SK-N-SH (cell line): ENCODE measurements at regions not wholly inside any gene's neighbourhood (a gene's known extent, or its start where the extent isn't known, plus 50 kb on each side); places are given as distances from the start of the nearest gene placed in this dataset.

Experiments used
- CTCF ChIA-PET: fragments of 300-600, 350-600 bp; formaldehyde crosslinking; extraction: SDS; loops from one replicate; lab custom pipeline; 2021; lab: Yijun Ruan, JAX
- POLR2A ChIA-PET: fragments of 350-600 bp; sonication (Branson Sonifier 250); formaldehyde crosslinking; extraction: SDS; loops from one replicate; lab custom pipeline; 2020; ENCODE audit warnings: antibody characterized with exemption, inconsistent platforms; lab: Yijun Ruan, JAX
- DNase-seq: peaks from one replicate; pipeline ENCODE4 v3.0.0; 2012
- H2AFZ ChIP-seq: fragments of 200-600 bp; sonication (generic); 2 replicates; pipeline ENCODE4 v1.8.1; 2016; ENCODE audit warnings: antibody characterized with exemption, mild to moderate bottlenecking, low read depth
- H3F3A ChIP-seq: fragments of 200-600 bp; sonication (generic); replicated peaks from 2 replicates; pipeline ENCODE3; 2016; ENCODE audit warnings: antibody characterized with exemption, mild to moderate bottlenecking; ENCODE audit not compliant: insufficient read depth
- H3K27ac ChIP-seq, 2 experiments: fragments of 200-500 bp in 1 of 2; fragments of 200-600 bp in 1 of 2; sonication (Bioruptor generic) in 1 of 2; sonication (generic), shearing (Covaris generic) in 1 of 2; 2 replicates each; pipeline versions ENCODE4 v1.5.1 to v1.6.1; 2014 to 2016; ENCODE audit warnings: low read depth in 2 of 2, inconsistent platforms in 1 of 2, low read length in 1 of 2, mild to moderate bottlenecking in 1 of 2, mixed read lengths in 1 of 2
- H3K27me3 ChIP-seq: fragments of 200-600 bp; sonication (generic), shearing (Covaris generic); 2 replicates; pipeline ENCODE4 v1.6.1; 2016; ENCODE audit warnings: mixed run types; ENCODE audit not compliant: insufficient read depth
- H3K36me3 ChIP-seq, 2 experiments: fragments of 200-500 bp in 1 of 2; fragments of 200-600 bp in 1 of 2; sonication (Bioruptor generic) in 1 of 2; sonication (generic) in 1 of 2; replicated peaks in 1 of 2; 2 replicates each; pipeline versions ENCODE3 to v1.5.1; 2014 to 2016; ENCODE audit warnings: low read length in 1 of 2, mild to moderate bottlenecking in 1 of 2; ENCODE audit not compliant: insufficient read depth in 2 of 2, control insufficient read depth in 1 of 2
- H3K4me1 ChIP-seq, 2 experiments: fragments of 200-500 bp in 1 of 2; fragments of 200-600 bp in 1 of 2; sonication (Bioruptor generic) in 1 of 2; sonication (generic), shearing (Covaris generic) in 1 of 2; 2 replicates each; pipeline versions ENCODE4 v1.5.1 to v1.6.1; 2014 to 2016; ENCODE audit warnings: low read depth in 1 of 2, low read length in 1 of 2, mixed run types in 1 of 2; ENCODE audit not compliant: insufficient read depth in 2 of 2, control insufficient read depth in 1 of 2
- H3K4me2 ChIP-seq: fragments of 200-600 bp; sonication (generic), shearing (Covaris generic); 2 replicates; pipeline ENCODE4 v1.6.1; 2017; ENCODE audit warnings: mixed run types
- H3K4me3 ChIP-seq, 2 experiments: fragments of 200-500 bp in 1 of 2; fragments of 200-600 bp in 1 of 2; sonication (Bioruptor generic) in 1 of 2; sonication (generic), shearing (Covaris generic) in 1 of 2; 2 replicates each; pipeline versions ENCODE4 v1.5.1 to v1.8.1; 2014 to 2016; ENCODE audit warnings: low read depth in 2 of 2, inconsistent platforms in 1 of 2, low read length in 1 of 2, mild to moderate bottlenecking in 1 of 2, mixed read lengths in 1 of 2, moderate library complexity in 1 of 2
- H3K79me2 ChIP-seq: fragments of 200-600 bp; sonication (generic); 2 replicates; pipeline ENCODE4 v1.8.1; 2017; ENCODE audit warnings: mild to moderate bottlenecking; ENCODE audit not compliant: insufficient read depth
- H3K9ac ChIP-seq: fragments of 200-600 bp; sonication (generic); 2 replicates; pipeline ENCODE4 v1.6.1; 2017; ENCODE audit warnings: mixed run types
- H3K9me2 ChIP-seq: fragments of 200-600 bp; sonication (generic); 2 replicates; pipeline ENCODE4 v1.6.1; 2017; ENCODE audit warnings: mixed run types
- H3K9me3 ChIP-seq: fragments of 200-600 bp; sonication (generic); 2 replicates; pipeline ENCODE4 v1.6.1; 2017; ENCODE audit warnings: mixed run types, mild to moderate bottlenecking, moderate library complexity
- H4K20me1 ChIP-seq: fragments of 200-600 bp; sonication (generic); 2 replicates; pipeline ENCODE4 v1.6.1; 2017; ENCODE audit warnings: mild to moderate bottlenecking, mixed run types; ENCODE audit not compliant: insufficient read depth
- CHD2 ChIP-seq: fragments of 150-350 bp; IDR thresholded peaks from 2 replicates; pipeline ENCODE4 v1.6.1; 2018; ENCODE audit warnings: low read length; ENCODE audit not compliant: partially characterized antibody
- ELF1 ChIP-seq: IDR thresholded peaks from 2 replicates; pipeline ENCODE4 v1.4.0; 2012
- FOSL2 ChIP-seq: IDR thresholded peaks from 2 replicates; pipeline ENCODE4 v1.4.0; 2012; ENCODE audit warnings: low read depth, mild to moderate bottlenecking, moderate library complexity, borderline replicate concordance
- GATA2 ChIP-seq: sonication (generic); formaldehyde crosslinking; IDR thresholded peaks from 2 replicates; pipeline ENCODE4 v1.5.0; 2020; ENCODE audit warnings: mild to moderate bottlenecking, missing genetic modification reagents
- IRF3 ChIP-seq: fragments of 150-350 bp; IDR thresholded peaks from 2 replicates; pipeline ENCODE4 v1.6.1; 2016; ENCODE audit warnings: mild to moderate bottlenecking, low read depth, low read length
- JUND ChIP-seq: IDR thresholded peaks from 2 replicates; pipeline ENCODE4 v1.4.0; 2012
- MAX ChIP-seq: IDR thresholded peaks from 2 replicates; pipeline ENCODE4 v1.4.0; 2012; ENCODE audit warnings: low read depth
- NFIC ChIP-seq: IDR thresholded peaks from 2 replicates; pipeline ENCODE4 v1.4.0; 2012; ENCODE audit warnings: borderline replicate concordance
- NRF1 ChIP-seq: IDR thresholded peaks from 2 replicates; pipeline ENCODE4 v1.6.1; 2012; ENCODE audit warnings: low read depth, mild to moderate bottlenecking, low read length
- RCOR1 ChIP-seq: fragments of 150-350 bp; IDR thresholded peaks from 2 replicates; pipeline ENCODE4 v1.6.1; 2017; ENCODE audit warnings: antibody characterized with exemption, low read length
- RXRA ChIP-seq: IDR thresholded peaks from 2 replicates; pipeline ENCODE4 v1.4.0; 2012; ENCODE audit warnings: low read depth, mild to moderate bottlenecking, borderline replicate concordance
- USF1 ChIP-seq: IDR thresholded peaks from 2 replicates; pipeline ENCODE4 v1.4.0; 2012; ENCODE audit warnings: low read depth, borderline replicate concordance
- YY1 ChIP-seq: IDR thresholded peaks from 2 replicates; pipeline ENCODE4 v1.4.0; 2012; ENCODE audit warnings: low read depth, mild to moderate bottlenecking
- WGBS: methylation state at CpG from one replicate; pipeline ENCODE4 v1.1.6; 2017; ENCODE audit warnings: low lambda C conversion rate; 5-methylcytosine and 5-hydroxymethylcytosine counted together
- TF ChIP-seq, protein P1 (sequence below): fragments of 200-600 bp; sonication (generic); IDR thresholded peaks from 2 replicates; pipeline ENCODE4 v1.6.1; 2017; ENCODE audit warnings: antibody characterized with exemption, mild to moderate bottlenecking, moderate library complexity

- TF ChIP-seq IRF3 (no peak), USF1 (no peak)
These were observed 196.1 kb upstream of the PRKCQ start (continued) for GRCh38 chr10:6776170-6776569.

- H3F3A ChIP-seq, result no peaks in the 10 kb centered on the region
- no peak overlapping the region for H3K4me2 ChIP-seq
- WGBS, result 60% methylated on average over 3 of the region's 3 CpGs
- H3K9ac ChIP-seq, result no peak overlapping the region
- TF ChIP-seq RCOR1 (no peak), YY1 (no peak), NRF1 (no peak), RXRA (no peak), FOSL2 (no peak), GATA2 (CRISPR knock-in tag) (no peak)
- TF ChIP-seq, protein P1, sequence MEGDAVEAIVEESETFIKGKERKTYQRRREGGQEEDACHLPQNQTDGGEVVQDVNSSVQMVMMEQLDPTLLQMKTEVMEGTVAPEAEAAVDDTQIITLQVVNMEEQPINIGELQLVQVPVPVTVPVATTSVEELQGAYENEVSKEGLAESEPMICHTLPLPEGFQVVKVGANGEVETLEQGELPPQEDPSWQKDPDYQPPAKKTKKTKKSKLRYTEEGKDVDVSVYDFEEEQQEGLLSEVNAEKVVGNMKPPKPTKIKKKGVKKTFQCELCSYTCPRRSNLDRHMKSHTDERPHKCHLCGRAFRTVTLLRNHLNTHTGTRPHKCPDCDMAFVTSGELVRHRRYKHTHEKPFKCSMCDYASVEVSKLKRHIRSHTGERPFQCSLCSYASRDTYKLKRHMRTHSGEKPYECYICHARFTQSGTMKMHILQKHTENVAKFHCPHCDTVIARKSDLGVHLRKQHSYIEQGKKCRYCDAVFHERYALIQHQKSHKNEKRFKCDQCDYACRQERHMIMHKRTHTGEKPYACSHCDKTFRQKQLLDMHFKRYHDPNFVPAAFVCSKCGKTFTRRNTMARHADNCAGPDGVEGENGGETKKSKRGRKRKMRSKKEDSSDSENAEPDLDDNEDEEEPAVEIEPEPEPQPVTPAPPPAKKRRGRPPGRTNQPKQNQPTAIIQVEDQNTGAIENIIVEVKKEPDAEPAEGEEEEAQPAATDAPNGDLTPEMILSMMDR, result no peak
- no peak for DNase-seq
- H4K20me1 ChIP-seq, result no peaks in the 10 kb centered on the region
- H3K9me2 ChIP-seq, result no peaks in the 10 kb centered on the region
- H3K4me3 ChIP-seq, result no peak overlapping the region
- ChIA-PET CTCF (no interaction called here), POLR2A (no interaction called here)
- H3K27me3 ChIP-seq, result no peaks in the 10 kb centered on the region
- H3K79me2 ChIP-seq, result no peaks in the 10 kb centered on the region
- H2AFZ ChIP-seq, result no peak overlapping the region
- H3K27ac ChIP-seq, result no peak overlapping the region
- H3K9me3 ChIP-seq, result no peaks in the 10 kb centered on the region
- H3K4me1 ChIP-seq, result no peaks in the 10 kb centered on the region; a peak in 1 of 4 replicates
- H3K36me3 ChIP-seq, result no peaks in the 10 kb centered on the region
These were observed 194.3 kb upstream of the PRKCQ start for GRCh38 chr10:6774406-6774805.

- WGBS, result 91% methylated on average over 3 of the region's 3 CpGs
- Histone ChIP-seq H3K36me3 (no peaks in the 10 kb centered on the region), H3K79me2 (no peaks in the 10 kb centered on the region), H3K9ac (no peak overlapping the region), H4K20me1 (no peaks in the 10 kb centered on the region), H3K4me1 (no peaks in the 10 kb centered on the region; a peak in 1 of 4 replicates), H3K9me2 (no peaks in the 10 kb centered on the region), H3K9me3 (no peaks in the 10 kb centered on the region), H3K27ac (no peak overlapping the region), H2AFZ (no peak overlapping the region), H3F3A (no peaks in the 10 kb centered on the region), H3K27me3 (no peaks in the 10 kb centered on the region), H3K4me2 (no peak overlapping the region), H3K4me3 (no peak overlapping the region)
- ChIA-PET POLR2A (no interaction called here), CTCF (interaction anchor here (0.7 kb wide), 1 partner anchor 15 kb away, joined by 3 read pairs; no protein-coding TSS in a partner anchor)
- DNase-seq, result no peak
- TF ChIP-seq CHD2, result no peak
- no peak for TF ChIP-seq JUND
- no peak for TF ChIP-seq MAX
- TF ChIP-seq USF1, result no peak
- TF ChIP-seq NFIC, result no peak
- no peak for TF ChIP-seq ELF1
- no peak for TF ChIP-seq NRF1
- no peak for TF ChIP-seq YY1
- TF ChIP-seq FOSL2, result no peak
- TF ChIP-seq GATA2 (CRISPR knock-in tag), result no peak
These were observed 191.3 kb upstream of the PRKCQ start for GRCh38 chr10:6771331-6771730.
